Endothelial cell of hepatic sinusoid (primary cell): ENCODE measurements at regions not wholly inside any gene's neighbourhood (a gene's known extent, or its start where the extent isn't known, plus 50 kb on each side); places are given as distances from the start of the nearest gene placed in this dataset.
"Not testable (repeated sequence)": the region's sequence is repeated elsewhere in the genome, so short reads cannot be mapped to it uniquely, and the experiment has no call there.

ENCODE experiments used
- in situ Hi-C: cut with HindIII; loops from 2 replicates; pipeline ENCODE4 v1.10.0; 2017; ENCODE audit warnings: low sequenced_read_pairs

GRCh38 chr16:65285128-65286048 lies 163.5 kb upstream of the CDH11 start:
- in situ Hi-C loops: no loop called here

GRCh38 chr16:65284626-65285025 lies 162.8 kb upstream of the CDH11 start:
- in situ Hi-C loops: no loop called here

GRCh38 chr16:65283181-65283651 lies 161.4 kb upstream of the CDH11 start:
- in situ Hi-C loops: no loop called here

- in situ Hi-C loops: no loop called here
Observed at GRCh38 chr16:65281586-65281985, 159.7 kb upstream of the CDH11 start.

GRCh38 chr16:65280845-65281512 lies 159.1 kb upstream of the CDH11 start:
- in situ Hi-C loops: no loop called here

- in situ Hi-C loops: no loop called here
Observed at GRCh38 chr16:65279576-65279975, 157.7 kb upstream of the CDH11 start.

- in situ Hi-C loops: no loop called here
Observed at GRCh38 chr16:65278874-65279273, 157.0 kb upstream of the CDH11 start.

- in situ Hi-C loops: no loop called here
Observed at GRCh38 chr16:65274566-65274965, 152.7 kb upstream of the CDH11 start.

DNA sequence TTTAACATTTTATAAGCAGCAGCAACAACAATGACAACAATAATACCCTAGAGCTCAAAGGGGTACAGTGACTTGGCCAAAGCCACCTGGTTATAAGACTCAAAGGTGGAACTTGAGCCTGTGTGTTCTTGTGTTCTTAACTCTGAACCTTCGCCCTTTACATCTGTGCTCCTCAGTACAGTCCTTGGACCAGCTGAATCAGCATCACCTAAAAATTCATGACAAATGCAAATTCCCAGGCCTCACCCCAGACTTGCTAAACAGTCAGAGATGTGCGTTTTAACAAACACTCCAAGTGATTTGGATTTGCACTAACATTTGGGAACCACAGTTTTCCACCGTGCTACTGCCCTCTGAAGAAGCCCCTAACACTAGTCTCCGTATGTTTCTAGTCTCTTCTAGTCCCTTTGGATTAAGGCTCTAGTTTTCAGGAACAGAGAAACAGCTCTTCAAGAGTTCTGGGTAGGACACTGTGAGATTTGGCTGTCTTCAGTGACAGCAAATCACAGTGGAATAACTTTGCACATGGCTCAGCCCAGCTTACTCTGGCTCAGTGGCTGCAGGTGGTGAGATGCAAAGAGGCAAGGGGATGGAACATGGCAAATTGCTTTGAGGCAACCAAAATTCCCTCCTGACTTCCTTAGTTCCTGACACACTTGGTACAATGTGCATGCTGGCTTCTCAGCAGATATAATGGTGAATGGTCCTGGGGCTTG lies 151.0 kb upstream of the CDH11 start:
- in situ Hi-C loops: no loop called here

DNA sequence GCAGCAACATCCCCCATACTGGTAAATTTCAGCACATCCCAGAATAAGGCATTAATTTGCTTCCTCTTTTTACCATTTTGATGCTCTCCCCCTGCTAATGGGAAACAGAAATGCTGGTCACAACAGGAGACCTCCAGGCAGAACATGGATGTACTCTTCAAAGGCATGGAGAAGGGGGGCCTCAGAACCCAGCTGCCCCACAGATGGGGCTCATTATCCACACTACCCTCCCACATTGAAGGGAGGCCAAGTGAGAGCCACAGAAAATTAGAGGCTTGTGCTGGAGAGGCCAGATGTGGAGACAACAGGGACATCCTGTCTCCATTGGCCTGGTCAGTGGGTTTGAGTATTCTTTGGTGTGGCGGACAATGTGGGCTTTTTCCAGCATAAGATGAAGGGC lies 150.1 kb upstream of the CDH11 start:
- in situ Hi-C loops: no loop called here

DNA sequence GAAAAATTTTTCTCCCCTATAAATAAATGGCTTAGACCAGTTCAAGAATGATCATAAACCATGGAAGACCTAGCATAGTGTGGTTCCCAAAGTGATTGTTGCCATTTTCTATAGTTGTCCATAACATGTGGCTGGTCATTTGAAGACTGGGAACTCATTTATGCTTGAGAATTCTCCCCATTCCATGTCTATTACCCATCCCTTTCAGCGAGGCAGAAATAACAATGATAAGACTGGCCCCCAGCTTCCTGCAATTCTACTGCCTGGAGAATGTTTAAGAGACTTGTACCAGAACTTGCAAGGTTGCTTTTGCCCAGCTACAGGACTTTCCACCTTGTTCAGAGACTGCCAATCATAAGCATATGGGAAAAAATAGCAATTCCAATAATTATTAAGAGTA lies 146.5 kb upstream of the CDH11 start:
- in situ Hi-C loops: no loop called here

DNA sequence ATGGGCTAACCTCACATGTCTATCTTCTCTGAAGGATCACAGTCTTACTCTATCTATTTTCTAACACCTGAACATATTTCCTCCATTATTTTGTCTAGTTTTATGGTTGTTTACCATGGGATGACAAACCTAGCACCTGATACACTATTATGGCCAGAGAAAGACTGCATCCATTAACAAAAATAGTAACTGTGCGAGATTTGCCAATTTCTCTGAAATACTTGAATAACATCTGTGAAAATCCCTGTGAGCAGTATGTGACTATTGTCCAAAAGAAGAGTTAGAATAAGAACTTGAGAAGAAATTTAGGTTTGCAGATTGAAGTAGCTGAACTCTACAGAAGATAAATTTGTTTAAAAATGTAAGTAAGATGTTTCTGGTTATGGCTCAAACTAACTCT lies 142.0 kb upstream of the CDH11 start:
- in situ Hi-C loops: no loop called here

- in situ Hi-C loops: no loop called here
Observed at GRCh38 chr16:65260746-65261145, 138.9 kb upstream of the CDH11 start.

- in situ Hi-C loops: no loop called here
Observed at GRCh38 chr16:65254144-65254543, 132.3 kb upstream of the CDH11 start.

DNA sequence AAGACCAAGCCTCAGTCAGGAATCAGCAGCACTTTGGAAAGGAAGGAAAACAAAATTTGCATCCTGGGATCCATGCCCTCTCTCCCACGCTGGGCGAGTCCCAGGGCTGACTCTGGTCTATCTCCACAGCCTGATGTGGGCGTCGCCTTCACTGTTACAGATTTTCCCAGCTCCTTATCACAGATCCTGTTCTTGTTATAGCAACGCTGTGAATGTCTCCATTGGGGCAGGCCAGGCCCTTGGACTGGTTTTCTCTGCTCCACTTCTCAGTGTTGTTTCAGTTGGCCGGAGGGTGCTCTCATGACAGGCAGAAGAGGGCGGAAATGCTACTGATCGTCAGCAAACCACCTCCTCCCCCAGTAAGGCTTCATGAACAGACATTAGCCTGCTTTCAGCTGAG lies 127.9 kb upstream of the CDH11 start:
- in situ Hi-C loops: no loop called here

- in situ Hi-C loops: no loop called here
Observed at GRCh38 chr16:65244787-65245186, 122.9 kb upstream of the CDH11 start.

DNA sequence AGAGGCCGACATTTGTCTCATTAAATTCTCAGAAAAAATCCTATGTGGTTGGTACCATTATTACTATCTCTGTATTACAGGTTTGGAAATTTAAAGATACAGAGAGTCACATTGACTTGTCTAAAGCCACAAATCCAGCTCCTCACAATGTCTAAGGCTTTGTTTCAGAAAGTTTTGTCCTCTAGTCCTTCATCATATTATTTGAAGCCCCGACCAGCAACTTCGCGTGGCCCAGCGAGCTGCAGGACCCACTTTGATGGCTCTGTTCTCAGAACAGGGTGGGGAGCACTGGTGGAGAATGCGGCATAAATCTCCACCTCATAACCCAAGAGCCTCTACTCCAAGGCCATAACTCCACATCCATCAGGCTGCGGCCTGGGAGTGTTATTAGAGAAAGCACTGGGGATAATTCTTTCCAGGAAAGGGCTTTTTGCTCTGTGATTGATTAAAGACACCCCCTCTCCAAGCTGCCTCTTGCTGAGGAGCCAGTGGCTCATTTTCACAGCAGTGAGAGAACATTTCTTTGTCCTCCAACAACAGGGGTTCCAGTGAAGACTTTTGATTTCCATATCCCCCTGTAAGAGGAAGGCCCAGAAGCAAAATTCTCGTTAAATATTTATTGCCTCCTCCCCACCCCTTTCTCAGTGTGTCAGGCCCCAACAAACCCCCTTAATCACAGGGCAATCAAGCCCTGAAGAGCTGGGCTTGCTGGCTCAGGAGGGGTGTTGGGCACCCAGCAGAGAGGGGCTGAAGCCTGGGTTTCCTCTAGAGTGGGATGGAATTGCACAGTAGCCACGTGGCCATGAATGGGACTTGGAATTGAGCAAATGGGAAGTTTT lies 113.7 kb upstream of the CDH11 start:
- in situ Hi-C loops: no loop called here

DNA sequence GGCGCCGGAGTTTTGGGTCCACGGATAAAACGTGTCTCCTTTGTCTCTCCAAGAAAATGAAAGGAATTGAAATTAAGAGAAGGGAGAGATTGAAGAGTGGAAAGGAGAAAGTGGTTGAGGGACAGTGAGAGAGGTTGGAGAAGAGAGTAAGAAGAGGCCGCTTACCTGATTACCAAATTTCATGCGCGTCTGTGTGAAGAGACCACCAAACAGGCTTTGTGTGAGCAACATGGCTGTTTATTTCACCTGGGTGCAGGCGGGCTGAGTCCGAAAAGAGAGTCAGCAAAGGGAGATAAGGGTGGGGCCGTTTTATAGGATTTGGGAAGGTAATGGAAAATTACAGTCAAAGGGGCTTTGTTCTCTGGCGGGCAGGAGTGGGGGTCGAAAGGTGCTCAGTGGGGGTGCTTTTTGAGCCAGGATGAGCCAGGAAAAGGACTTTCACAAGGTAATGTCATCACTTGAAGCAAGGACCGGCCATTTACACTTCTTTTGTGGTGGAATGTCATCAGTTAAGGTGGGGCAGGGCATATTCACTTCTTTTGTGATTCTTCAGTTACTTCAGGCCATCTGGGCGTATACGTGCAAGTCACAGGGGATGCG lies 113.0 kb upstream of the CDH11 start:
- in situ Hi-C loops: not testable (repeated sequence)

DNA sequence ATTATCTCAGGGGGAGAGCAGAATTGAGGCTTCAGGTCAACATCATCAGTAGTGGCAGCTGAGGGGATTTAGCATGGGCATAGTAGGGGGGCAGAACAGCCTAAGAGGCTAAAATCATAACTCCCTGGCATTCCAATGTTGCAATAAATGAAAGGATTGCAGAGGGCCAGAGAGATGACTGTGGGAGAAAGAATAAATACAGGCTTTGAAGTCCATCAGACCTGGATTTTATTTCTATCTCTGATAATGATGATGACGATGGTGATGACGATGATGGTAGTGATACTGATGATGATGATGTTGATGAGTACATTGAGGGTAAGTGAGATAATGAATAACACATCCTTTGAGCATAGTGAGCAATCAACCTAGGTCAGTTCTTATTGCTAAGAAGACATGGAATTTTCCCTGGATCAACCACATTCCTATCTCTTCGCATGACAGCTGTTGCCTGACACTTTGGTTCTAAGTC lies 107.4 kb upstream of the CDH11 start:
- in situ Hi-C loops: no loop called here
